HepG2 (cell line): ENCODE measurements at regions not wholly inside any gene's neighbourhood (a gene's known extent, or its start where the extent isn't known, plus 50 kb on each side); places are given as distances from the start of the nearest gene placed in this dataset.

Experiments
- E2F5 ChIP-seq: sonication (generic); formaldehyde crosslinking; conservative IDR thresholded peaks from 2 replicates; pipeline ENCODE4 v1.4.0; 2020; ENCODE audit warnings: missing genetic modification reagents
- EHMT2 ChIP-seq: fragments of 200-600 bp; sonication (generic); IDR thresholded peaks from 2 replicates; pipeline ENCODE4 v1.7.0; 2017; ENCODE audit warnings: antibody characterized with exemption, low read depth, low read length, borderline replicate concordance
- GATAD2A ChIP-seq: IDR thresholded peaks from 2 replicates; pipeline ENCODE4 v1.6.1; 2016
- GMEB2 ChIP-seq: IDR thresholded peaks from 2 replicates; pipeline ENCODE4 v1.6.1; 2016; ENCODE audit warnings: missing biosample characterization, missing genetic modification reagents, low read depth
- HCFC1 ChIP-seq: fragments of 150-350 bp; IDR thresholded peaks from 2 replicates; pipeline ENCODE4 v1.6.1; 2014; ENCODE audit warnings: low read depth, low read length
- HMGXB4 ChIP-seq, 2 experiments: sonication (generic) in 1 of 2; formaldehyde crosslinking in 1 of 2; IDR thresholded peaks; 2 replicates each; pipeline versions ENCODE4 v1.4.0 to v1.6.1; 2018 to 2020; ENCODE audit warnings: missing genetic modification reagents in 2 of 2, borderline replicate concordance in 1 of 2, low read depth in 1 of 2, mild to moderate bottlenecking in 1 of 2, missing biosample characterization in 1 of 2
- IKZF5 ChIP-seq: IDR thresholded peaks from 2 replicates; pipeline ENCODE4 v1.6.1; 2018; ENCODE audit warnings: missing genetic modification reagents, mild to moderate bottlenecking, missing compliant biosample characterization
- MAFF ChIP-seq: IDR thresholded peaks from 2 replicates; pipeline ENCODE4 v1.6.1; 2011; ENCODE audit warnings: low read depth, low read length, improper control_type of control experiment
- RBM39 ChIP-seq: fragments of 200-400 bp; formaldehyde crosslinking; IDR thresholded peaks from one replicate; pipeline ENCODE4 v1.6.1; 2018; ENCODE audit warnings: antibody characterized with exemption, mild to moderate bottlenecking, low read depth, low read length; ENCODE audit not compliant: poor library complexity, severe bottlenecking
- RXRB ChIP-seq: IDR thresholded peaks from 2 replicates; pipeline ENCODE4 v1.6.1; 2016; ENCODE audit warnings: borderline replicate concordance, missing genetic modification reagents, missing compliant biosample characterization
- SIN3A ChIP-seq: IDR thresholded peaks from 2 replicates; pipeline ENCODE4 v1.6.1; 2011; ENCODE audit warnings: low read depth, mild to moderate bottlenecking, control low read depth, low read length, borderline replicate concordance
- YEATS2 ChIP-seq: sonication (generic); formaldehyde crosslinking; IDR thresholded peaks from 2 replicates; pipeline ENCODE4 v1.4.0; 2020; ENCODE audit warnings: missing genetic modification reagents, borderline replicate concordance
- ZBTB21 ChIP-seq: sonication (generic); formaldehyde crosslinking; IDR thresholded peaks from 2 replicates; pipeline ENCODE4 v1.4.0; 2020; ENCODE audit warnings: missing genetic modification reagents
- ZFX ChIP-seq: sonication (generic); formaldehyde crosslinking; IDR thresholded peaks from 2 replicates; pipeline ENCODE4 v1.4.0; 2020; ENCODE audit warnings: mild to moderate bottlenecking, low read depth, missing genetic modification reagents, moderate library complexity
- ZFYVE20 ChIP-seq: sonication (generic); formaldehyde crosslinking; IDR thresholded peaks from 2 replicates; pipeline ENCODE4 v1.8.0; 2023; ENCODE audit warnings: low read depth, mild to moderate bottlenecking, moderate library complexity, missing genetic modification reagents, borderline replicate concordance
- ZMYM4 ChIP-seq: sonication (generic); formaldehyde crosslinking; IDR thresholded peaks from 2 replicates; pipeline ENCODE4 v1.8.1; 2023; ENCODE audit warnings: mild to moderate bottlenecking, missing genetic modification reagents
- ZNF207 ChIP-seq: fragments of 450-650 bp; IDR thresholded peaks from 2 replicates; pipeline ENCODE4 v1.6.1; 2016; ENCODE audit warnings: antibody characterized with exemption, borderline replicate concordance
- ZNF30 ChIP-seq: sonication (generic); formaldehyde crosslinking; IDR thresholded peaks from 2 replicates; pipeline ENCODE4 v1.5.0; 2020; ENCODE audit warnings: mild to moderate bottlenecking, missing genetic modification reagents
- ZNF317 ChIP-seq: sonication (generic); formaldehyde crosslinking; IDR thresholded peaks from 2 replicates; pipeline ENCODE4 v1.5.0; 2020; ENCODE audit warnings: mild to moderate bottlenecking, missing genetic modification reagents
- ZNF501 ChIP-seq: sonication (generic); formaldehyde crosslinking; IDR thresholded peaks from 2 replicates; pipeline ENCODE4 v1.5.1; 2020; ENCODE audit warnings: mild to moderate bottlenecking, moderate library complexity, missing genetic modification reagents
- ZNF547 ChIP-seq: sonication (generic); formaldehyde crosslinking; IDR thresholded peaks from 2 replicates; pipeline ENCODE4 v1.5.1; 2020; ENCODE audit warnings: mild to moderate bottlenecking, missing genetic modification reagents
- ZNF674 ChIP-seq: sonication (generic); formaldehyde crosslinking; IDR thresholded peaks from 2 replicates; pipeline ENCODE4 v1.5.0; 2020; ENCODE audit warnings: low read depth, mild to moderate bottlenecking, missing genetic modification reagents
- ZNF740 ChIP-seq: sonication (generic); formaldehyde crosslinking; IDR thresholded peaks from 2 replicates; pipeline ENCODE4 v1.4.0; 2020; ENCODE audit warnings: missing genetic modification reagents
- ZSCAN25 ChIP-seq: sonication (generic); formaldehyde crosslinking; IDR thresholded peaks from 2 replicates; pipeline ENCODE4 v1.8.0; 2022; ENCODE audit warnings: mild to moderate bottlenecking, missing genetic modification reagents

GRCh38 chr2:168348076-168348475, 100.7 kb upstream of the STK39 start (continued):
- no peak for TF ChIP-seq ZNF740 (CRISPR knock-in tag)
- TF ChIP-seq ZFYVE20 (CRISPR knock-in tag): no peak
- no peak for TF ChIP-seq EHMT2
- 0 out of 2 replicates have a peak, but pooled peaks have one; percentile 24 for TF ChIP-seq ZSCAN25
- TF ChIP-seq HMGXB4 (CRISPR knock-in tag; IDR thresholded peaks at IDR 0.05; ENCODE audit: borderline replicate concordance in 1 of 2, low read depth in 1 of 2): peak; percentile 54 to 75
- peak; percentile 22; the same call in 1 of the 2 replicates for TF ChIP-seq GATAD2A (CRISPR knock-in tag)
- no peak for TF ChIP-seq GMEB2 (CRISPR knock-in tag)
- no peak for TF ChIP-seq ZBTB21 (CRISPR knock-in tag)
- 0 out of 2 replicates have a peak, but pooled peaks have one; percentile 30 for TF ChIP-seq ZMYM4 (CRISPR knock-in tag)
- TF ChIP-seq ZNF501: 0 out of 2 replicates have a peak, but pooled peaks have one; percentile 21
- TF ChIP-seq E2F5 (CRISPR knock-in tag): no peak
- no peak for TF ChIP-seq HCFC1
- no peak for TF ChIP-seq ZNF547 (CRISPR knock-in tag)
- TF ChIP-seq RXRB (CRISPR knock-in tag): no peak
- no peak for TF ChIP-seq ZNF30 (CRISPR knock-in tag)
- peak; percentile 59; the same call in 1 of the 2 replicates for TF ChIP-seq YEATS2
- TF ChIP-seq ZNF674 (CRISPR knock-in tag): no peak
- no peak for TF ChIP-seq SIN3A
- TF ChIP-seq MAFF: peak; percentile 37; the same call in 1 of the 2 replicates
- TF ChIP-seq ZNF317: no peak
- no peak for TF ChIP-seq ZNF207
- no peak for TF ChIP-seq RBM39
- TF ChIP-seq ZFX (CRISPR knock-in tag): peak; percentile 38; the same call in 1 of the 2 replicates
- 0 out of 2 replicates have a peak, but pooled peaks have one; percentile 25 for TF ChIP-seq IKZF5 (CRISPR knock-in tag)
